Erythroblast (primary cell): ENCODE measurements at regions not wholly inside any gene's neighbourhood (a gene's known extent, or its start where the extent isn't known, plus 50 kb on each side); places are given as distances from the start of the nearest gene placed in this dataset.

Experiments used
- GATA1 ChIP-seq: IDR thresholded peaks from 2 replicates; pipeline ENCODE4 v1.6.1; 2011; ENCODE audit warnings: low read depth, mild to moderate bottlenecking, control low read depth, low read length, moderate library complexity
- POLR2A ChIP-seq: IDR thresholded peaks from 2 replicates; pipeline ENCODE4 v1.6.1; 2011; ENCODE audit warnings: mild to moderate bottlenecking, low read length

DNA sequence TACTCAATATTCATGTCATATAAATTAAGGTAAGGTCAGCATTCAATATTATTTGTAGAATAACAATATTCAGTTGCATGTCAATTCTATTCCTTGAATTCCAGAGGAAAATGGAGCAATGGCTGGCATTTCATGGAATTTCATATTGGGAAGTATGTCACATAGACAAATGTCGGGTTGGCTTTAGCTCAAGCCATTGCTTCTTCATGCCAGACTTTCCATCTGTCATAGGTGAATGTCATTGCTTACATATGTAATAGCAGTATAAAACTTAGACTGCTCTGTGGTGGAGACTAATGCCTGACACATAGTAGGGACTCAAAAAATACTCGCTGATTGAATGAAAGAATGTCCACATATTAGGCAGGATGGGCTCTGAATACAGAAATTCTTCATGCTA, 509.6 kb upstream of the CHORDC1 start:
- TF ChIP-seq POLR2A (no peak), GATA1 (no peak)
